ENCODE measurements at regions not wholly inside any gene's neighbourhood (a gene's known extent, or its start where the extent isn't known, plus 50 kb on each side); places are given as distances from the start of the nearest gene placed in this dataset.
"Not testable (repeated sequence)": the region's sequence is repeated elsewhere in the genome, so short reads cannot be mapped to it uniquely, and the experiment has no call there.

- no peak for DNase-seq
These were observed 159.1 kb upstream of the TTC29 start for GRCh38 chr4:147104768-147105167.

GRCh38 chr4:147108409-147108808 lies 162.7 kb upstream of the TTC29 start:
- no peak for DNase-seq

- no peak for DNase-seq
These were observed 164.1 kb upstream of the TTC29 start for GRCh38 chr4:147109800-147110199.

GRCh38 chr4:147110473-147111367 lies 165.1 kb upstream of the TTC29 start:
- DNase-seq = no peak

- not testable (repeated sequence) for DNase-seq
These were observed 166.5 kb upstream of the TTC29 start for GRCh38 chr4:147112196-147112595.

GRCh38 chr4:147117431-147117830 lies 171.8 kb upstream of the TTC29 start:
- no peak for DNase-seq

GRCh38 chr4:147118528-147118927 lies 172.9 kb upstream of the TTC29 start:
- DNase-seq = no peak

GRCh38 chr4:147122685-147123084 lies 177.0 kb upstream of the TTC29 start:
- no peak for DNase-seq

- no peak for DNase-seq
These were observed 177.5 kb upstream of the TTC29 start for GRCh38 chr4:147123146-147123545.

GRCh38 chr4:147128787-147129186 lies 183.1 kb upstream of the TTC29 start:
- no peak for DNase-seq

GRCh38 chr4:147129687-147130086 lies 184.0 kb upstream of the TTC29 start:
- DNase-seq = no peak

GRCh38 chr4:147134536-147135210 lies 189.0 kb upstream of the TTC29 start:
- no peak for DNase-seq

GRCh38 chr4:147136310-147136709 lies 190.6 kb upstream of the TTC29 start:
- no peak for DNase-seq

- DNase-seq = no peak
These were observed 191.1 kb upstream of the TTC29 start for GRCh38 chr4:147136751-147137150.

- DNase-seq = no peak
These were observed 191.6 kb upstream of the TTC29 start for GRCh38 chr4:147137280-147137679.

GRCh38 chr4:147138171-147138570 lies 192.5 kb upstream of the TTC29 start:
- DNase-seq = no peak

- no peak for DNase-seq
These were observed 194.0 kb upstream of the TTC29 start for GRCh38 chr4:147139455-147140198.

GRCh38 chr4:147151763-147152162 lies 206.1 kb upstream of the TTC29 start:
- no peak for DNase-seq

- no peak for DNase-seq
These were observed 212.4 kb upstream of the TTC29 start for GRCh38 chr4:147157860-147158701.

GRCh38 chr4:147160908-147161513 lies 215.3 kb upstream of the TTC29 start:
- DNase-seq = no peak

- DNase-seq = no peak
These were observed 217.6 kb upstream of the TTC29 start for GRCh38 chr4:147163311-147163710.

GRCh38 chr4:147168200-147168599 lies 222.5 kb upstream of the TTC29 start:
- DNase-seq = not testable (repeated sequence)
